Ectodermal cell (in vitro differentiated cells): ENCODE measurements at regions not wholly inside any gene's neighbourhood (a gene's known extent, or its start where the extent isn't known, plus 50 kb on each side); places are given as distances from the start of the nearest gene placed in this dataset.

ENCODE experiments used
- H3K27ac ChIP-seq: 2 replicates; pipeline ENCODE4 v1.7.0; 2013; ENCODE audit warnings: mild to moderate bottlenecking, low read depth, low read length; ENCODE audit not compliant: insufficient read depth, poor library complexity, severe bottlenecking
- H3K27me3 ChIP-seq: 2 replicates; pipeline ENCODE4 v1.7.0; 2013; ENCODE audit warnings: mild to moderate bottlenecking, low read length; ENCODE audit not compliant: insufficient read depth, control insufficient read depth, poor library complexity, severe bottlenecking
- H3K36me3 ChIP-seq: one replicate; pipeline ENCODE4 v1.7.0; 2013; ENCODE audit warnings: low read length; ENCODE audit not compliant: control insufficient read depth, insufficient read depth
- H3K4me1 ChIP-seq: one replicate; pipeline ENCODE4 v1.7.0; 2013; ENCODE audit warnings: low read length; ENCODE audit not compliant: control insufficient read depth, insufficient read depth
- H3K4me3 ChIP-seq: 2 replicates; pipeline ENCODE4 v1.7.0; 2013; ENCODE audit warnings: low read depth, low read length, control low read depth; ENCODE audit not compliant: insufficient read depth
- H3K9me3 ChIP-seq: 2 replicates; pipeline ENCODE4 v1.7.0; 2013; ENCODE audit warnings: mild to moderate bottlenecking, low read length, moderate library complexity; ENCODE audit not compliant: control insufficient read depth
- WGBS, 2 experiments: methylation state at CpG; one replicate each; pipeline ENCODE4 v1.1.7; 2013; ENCODE audit warnings: missing lambda C conversion rate in 2 of 2; 5-methylcytosine and 5-hydroxymethylcytosine counted together

DNA sequence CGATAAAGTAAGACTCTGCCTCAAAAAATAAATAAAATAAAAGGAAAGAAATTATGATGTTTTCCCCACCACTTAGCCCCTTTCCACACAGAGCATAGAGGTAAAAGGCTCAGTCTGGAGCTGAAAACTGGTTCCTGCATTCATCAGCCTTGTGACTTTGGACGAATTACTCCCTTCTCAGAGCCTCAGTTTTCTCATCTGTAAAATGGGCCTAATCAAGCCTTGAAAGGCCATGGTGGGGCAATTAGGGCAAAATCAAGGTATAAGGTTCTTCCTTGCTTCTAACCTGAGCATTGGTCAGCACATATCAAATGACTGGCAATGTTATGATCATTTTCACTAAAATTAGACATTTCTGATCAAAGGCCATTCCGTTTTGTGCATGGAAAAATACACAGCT is 417.7 kb downstream of the MN1 start:
- H3K4me1 ChIP-seq = peaks cover 5% of the 10 kb centered on the region
- H3K9me3 ChIP-seq = no peaks in the 10 kb centered on the region
- H3K27ac ChIP-seq = no peak overlapping the region
- no peaks in the 10 kb centered on the region for H3K36me3 ChIP-seq
- H3K4me3 ChIP-seq = no peak overlapping the region
- H3K27me3 ChIP-seq = no peaks in the 10 kb centered on the region
- WGBS, 2 experiments = 96% methylated on average over 3 of the region's 3 CpGs

DNA sequence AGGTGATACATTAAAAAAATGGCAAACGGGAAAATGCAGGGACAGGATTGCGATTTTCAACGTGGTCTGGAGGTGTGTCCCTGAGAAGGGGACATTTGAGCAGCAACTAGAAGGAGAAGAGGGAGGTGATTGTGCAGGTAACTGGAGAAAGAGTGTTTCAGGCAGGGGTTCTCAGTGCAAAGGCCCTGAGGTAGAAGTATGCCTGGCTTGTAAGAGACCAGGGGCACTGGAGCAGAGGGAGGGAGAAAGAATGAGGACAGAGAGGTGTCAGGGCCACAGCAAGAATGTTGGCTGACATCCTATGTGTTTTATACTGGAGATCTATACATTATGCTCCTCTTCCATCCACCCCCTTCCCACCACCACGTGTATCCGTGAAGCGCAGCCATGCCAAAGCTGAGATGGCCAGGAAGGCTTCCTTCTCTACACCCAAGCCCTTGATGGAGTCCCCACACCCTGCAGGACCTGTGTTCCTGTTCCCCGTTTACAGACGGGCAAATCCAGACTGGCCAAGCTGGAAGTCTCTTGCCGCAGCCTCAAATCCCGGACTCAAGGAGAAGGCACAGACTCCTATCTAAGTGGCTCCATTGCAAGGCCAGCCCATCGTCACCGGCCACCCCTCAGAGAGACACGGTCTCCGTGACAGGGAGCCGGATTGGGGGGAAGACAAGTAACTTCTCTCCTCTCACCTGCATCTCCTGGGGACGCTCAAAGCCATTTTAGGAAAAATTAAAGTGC is 416.1 kb downstream of the MN1 start:
- H3K9me3 ChIP-seq = no peaks in the 10 kb centered on the region
- H3K36me3 ChIP-seq = no peaks in the 10 kb centered on the region
- no peak overlapping the region for H3K4me3 ChIP-seq
- H3K27me3 ChIP-seq = no peaks in the 10 kb centered on the region
- WGBS, 2 experiments = 92 to 94% methylated on average over 16 of the region's 16 CpGs
- H3K27ac ChIP-seq = no peak overlapping the region
- peaks cover 10% of the 10 kb centered on the region for H3K4me1 ChIP-seq

DNA sequence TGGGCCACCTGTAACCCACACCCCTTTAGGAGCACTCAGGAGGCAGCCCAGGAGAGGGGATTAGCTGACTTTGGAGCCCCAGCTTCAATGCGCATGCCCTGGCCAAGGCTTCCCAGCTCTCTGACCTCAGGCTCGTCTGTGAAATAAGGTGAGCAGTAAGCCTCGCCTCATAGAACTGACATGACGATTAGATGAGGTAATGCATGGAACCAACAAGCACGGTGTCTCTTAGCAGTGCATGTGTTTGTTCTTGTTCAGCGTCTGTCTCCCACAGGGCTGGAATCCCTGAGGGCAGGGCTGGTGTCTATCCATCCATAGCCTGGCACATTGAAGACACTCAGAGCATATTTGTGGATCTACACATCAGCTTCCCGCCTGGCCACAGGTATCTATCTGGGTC is 415.4 kb downstream of the MN1 start:
- Histone ChIP-seq H3K4me3 (no peak overlapping the region), H3K36me3 (no peaks in the 10 kb centered on the region), H3K27me3 (no peaks in the 10 kb centered on the region), H3K4me1 (peaks cover 10% of the 10 kb centered on the region), H3K27ac (no peak overlapping the region), H3K9me3 (no peaks in the 10 kb centered on the region)
- WGBS, 2 experiments = 89 to 91% methylated on average over 7 of the region's 7 CpGs

DNA sequence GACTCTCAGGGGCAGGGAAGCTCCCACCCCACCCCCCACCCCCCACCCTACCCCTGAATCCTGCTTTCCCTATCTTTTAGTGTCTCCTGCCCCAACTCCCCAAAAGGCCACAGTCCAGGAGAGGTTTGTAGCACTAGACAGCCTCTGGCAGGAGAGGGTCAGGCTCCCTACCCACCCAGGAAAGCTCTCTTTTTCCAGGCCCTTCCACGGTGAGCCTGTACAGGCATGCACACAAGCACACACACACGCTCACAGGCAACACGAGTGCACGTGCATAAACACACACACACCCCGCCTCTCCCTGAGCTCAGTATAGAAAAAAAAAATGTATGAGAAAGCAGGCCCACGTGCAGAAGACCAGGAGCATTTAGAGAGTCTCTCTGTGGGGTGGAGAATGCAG is 414.0 kb downstream of the MN1 start:
- Histone ChIP-seq H3K27me3 (no peaks in the 10 kb centered on the region), H3K4me3 (no peak overlapping the region), H3K9me3 (no peaks in the 10 kb centered on the region), H3K4me1 (peaks cover 10% of the 10 kb centered on the region), H3K27ac (no peak overlapping the region), H3K36me3 (no peaks in the 10 kb centered on the region)
- 71 to 80% methylated on average over 4 to 6 of the region's 6 CpGs for WGBS, 2 experiments

DNA sequence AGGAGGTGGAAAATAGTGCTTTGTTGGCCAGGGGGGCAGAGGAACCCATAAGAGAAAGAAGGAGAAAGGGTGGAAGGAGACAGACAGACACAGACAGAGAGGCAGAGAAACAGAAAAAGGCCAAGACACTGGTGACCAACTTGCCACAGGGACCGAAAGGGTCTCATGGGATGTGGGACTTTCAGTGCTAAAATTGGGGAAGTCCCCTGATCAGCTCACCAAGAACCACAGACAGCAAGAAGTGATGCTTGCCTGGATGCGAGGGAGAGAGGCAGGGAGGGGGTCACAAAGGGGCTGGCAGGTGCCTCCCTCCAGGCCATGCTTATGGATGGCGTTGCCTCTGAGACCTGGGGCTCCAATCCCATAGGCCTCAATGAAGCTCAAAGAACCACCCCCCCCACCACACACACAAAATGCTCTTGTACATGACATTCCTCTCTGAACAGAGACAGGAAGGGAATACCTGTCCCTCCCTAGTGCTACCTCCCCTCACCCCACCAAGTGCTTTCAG is 413.4 kb downstream of the MN1 start:
- Histone ChIP-seq H3K4me3 (no peak overlapping the region), H3K27me3 (no peaks in the 10 kb centered on the region), H3K9me3 (no peaks in the 10 kb centered on the region), H3K27ac (no peak overlapping the region), H3K36me3 (no peaks in the 10 kb centered on the region), H3K4me1 (peaks cover 10% of the 10 kb centered on the region)
- 87 to 91% methylated on average over 3 of the region's 3 CpGs for WGBS, 2 experiments

DNA sequence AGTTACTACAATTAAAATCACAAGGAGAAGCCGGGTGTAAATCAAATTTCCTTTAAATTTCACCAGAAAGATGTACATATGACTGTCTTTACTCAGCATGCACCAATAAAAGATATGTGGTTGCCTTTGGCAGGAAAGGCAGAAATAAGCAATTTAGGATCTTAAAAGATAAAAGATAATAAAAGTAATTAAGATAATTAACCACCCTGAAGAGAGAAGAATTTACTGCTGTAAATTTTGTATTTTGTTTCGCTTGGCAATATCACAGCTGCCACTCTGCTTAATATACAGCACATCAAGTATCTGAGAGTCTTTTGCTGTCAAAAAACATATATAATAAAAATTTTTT is 411.9 kb downstream of the MN1 start:
- no peaks in the 10 kb centered on the region for H3K9me3 ChIP-seq
- 100% methylated on average over 1 of the region's 2 CpGs for WGBS, 2 experiments
- no peak overlapping the region for H3K4me3 ChIP-seq
- H3K27me3 ChIP-seq = no peaks in the 10 kb centered on the region
- peaks cover 10% of the 10 kb centered on the region for H3K4me1 ChIP-seq
- H3K36me3 ChIP-seq = no peaks in the 10 kb centered on the region
- no peak overlapping the region for H3K27ac ChIP-seq

DNA sequence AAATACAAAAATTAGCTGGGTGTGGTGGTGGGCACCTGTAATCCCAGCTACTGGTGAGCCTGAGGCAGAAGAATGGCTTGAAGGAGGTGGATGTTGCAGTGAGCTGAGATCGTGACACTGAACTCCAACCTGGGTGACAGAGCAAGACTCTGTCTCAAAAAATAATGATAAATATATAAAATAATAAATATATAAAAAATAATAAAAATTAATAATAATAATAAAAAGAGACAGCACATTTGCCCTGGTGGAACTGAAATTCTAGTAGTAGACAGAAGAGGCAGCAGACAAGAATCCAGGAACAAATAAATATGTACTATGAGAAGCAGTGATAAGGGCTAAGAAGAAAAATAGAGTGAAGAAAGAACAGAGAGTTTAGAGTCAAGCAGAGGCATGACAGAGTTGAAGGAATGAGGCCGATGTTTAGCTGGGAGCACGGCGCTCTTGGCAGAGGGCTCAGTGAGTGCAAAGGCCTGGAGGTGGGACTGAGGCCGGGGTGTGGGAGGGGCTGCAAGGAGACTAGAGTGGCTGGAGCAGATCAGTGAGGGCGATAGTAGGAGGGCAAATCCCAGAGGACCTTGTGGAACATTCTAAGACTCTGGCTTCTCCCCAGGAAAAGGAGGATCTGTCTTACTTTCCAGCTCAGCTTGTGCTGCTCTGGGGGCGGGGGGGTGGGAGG is 410.3 kb downstream of the MN1 start:
- Histone ChIP-seq H3K27ac (no peak overlapping the region), H3K27me3 (no peaks in the 10 kb centered on the region), H3K4me3 (no peak overlapping the region), H3K36me3 (no peaks in the 10 kb centered on the region), H3K4me1 (peaks cover 10% of the 10 kb centered on the region), H3K9me3 (no peaks in the 10 kb centered on the region)
- 64 to 67% methylated on average over 7 of the region's 7 CpGs for WGBS, 2 experiments

DNA sequence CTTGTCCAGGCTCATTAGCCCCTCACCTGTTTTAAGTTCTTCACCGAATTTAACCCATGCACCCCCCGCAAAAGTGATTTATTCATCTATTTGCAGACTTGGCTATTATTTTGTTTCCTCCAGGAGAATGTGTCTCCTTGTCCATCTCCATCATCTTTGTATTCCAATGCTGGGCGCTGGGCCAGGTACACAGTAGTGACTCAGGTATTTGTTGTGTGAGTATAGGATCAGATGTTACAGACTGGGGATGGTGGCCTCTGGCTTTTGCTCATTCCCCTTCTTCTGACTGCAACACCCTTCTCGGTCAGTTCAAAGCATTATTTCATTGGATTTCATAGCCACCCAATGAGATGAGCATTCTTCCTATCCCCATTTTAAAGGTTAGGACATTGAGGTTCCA is 408.2 kb downstream of the MN1 start:
- H3K27ac ChIP-seq = no peak overlapping the region

DNA sequence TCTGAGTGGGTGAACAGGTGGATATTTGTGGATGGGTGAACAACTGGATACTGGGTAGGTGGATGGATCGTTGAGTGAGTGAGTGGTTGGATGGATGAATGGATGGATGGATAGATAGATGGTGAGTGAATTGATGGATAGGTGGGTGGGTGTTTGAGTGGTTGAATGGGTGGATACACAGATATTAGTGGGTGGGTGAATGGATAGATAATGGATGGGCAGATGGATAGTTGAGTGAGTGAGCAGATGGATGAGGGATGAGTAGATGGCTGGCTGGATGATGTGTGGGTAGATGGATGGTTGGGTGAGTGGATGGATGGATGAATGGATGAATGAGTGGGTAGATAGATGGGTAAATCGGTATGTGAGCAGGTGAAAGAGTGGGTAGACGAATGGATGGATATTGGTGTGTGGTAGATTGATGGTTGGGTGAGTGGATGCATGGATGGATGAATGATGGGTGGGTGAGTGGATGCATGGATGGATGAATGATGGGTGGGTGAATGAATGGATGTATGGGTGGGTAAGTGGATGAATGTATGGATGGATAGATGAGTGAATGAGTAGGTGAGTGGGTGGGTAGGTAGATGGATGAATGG is 406.7 kb downstream of the MN1 start:
- no peak overlapping the region for H3K27ac ChIP-seq
- no peak overlapping the region for H3K4me3 ChIP-seq
- H3K4me1 ChIP-seq = peaks cover 4% of the 10 kb centered on the region
- no peaks in the 10 kb centered on the region for H3K9me3 ChIP-seq
- WGBS, 2 experiments = 92 to 93% methylated on average over 3 of the region's 3 CpGs
- no peaks in the 10 kb centered on the region for H3K27me3 ChIP-seq
- no peaks in the 10 kb centered on the region for H3K36me3 ChIP-seq

More for the DNA sequence above, 408.2 kb downstream of the MN1 start:
- no peaks in the 10 kb centered on the region for H3K36me3 ChIP-seq
- no peaks in the 10 kb centered on the region for H3K9me3 ChIP-seq
- H3K4me1 ChIP-seq = peaks cover 4% of the 10 kb centered on the region
- 92 to 93% methylated on average over 4 of the region's 4 CpGs for WGBS, 2 experiments
- H3K4me3 ChIP-seq = no peak overlapping the region
- no peaks in the 10 kb centered on the region for H3K27me3 ChIP-seq
